ENCODE measurements at regions not wholly inside any gene's neighbourhood (a gene's known extent, or its start where the extent isn't known, plus 50 kb on each side); places are given as distances from the start of the nearest gene placed in this dataset.
"Not testable (repeated sequence)": the region's sequence is repeated elsewhere in the genome, so short reads cannot be mapped to it uniquely, and the experiment has no call there.

DNA sequence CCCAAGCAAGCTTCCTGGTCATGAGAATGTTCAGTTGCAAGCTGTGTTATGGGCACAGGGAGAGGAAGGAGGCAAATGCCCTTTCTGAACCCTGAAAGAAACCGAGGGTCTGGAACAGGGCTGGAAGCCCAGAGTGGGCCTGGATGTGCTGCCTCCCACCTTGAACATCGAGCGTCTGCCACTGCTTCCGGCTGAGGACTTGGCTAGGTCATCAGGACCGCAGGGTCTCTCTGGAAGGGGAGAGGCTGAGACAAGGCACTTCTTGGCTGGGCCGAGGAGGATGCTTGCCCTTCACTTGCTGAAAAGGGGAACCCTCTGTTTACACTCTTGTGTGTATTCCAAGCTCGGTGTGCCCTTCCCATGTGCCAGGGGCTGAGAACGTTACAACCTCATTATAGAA is 168.0 kb upstream of the C1orf174 start:
- DNase-seq: no peak

DNA sequence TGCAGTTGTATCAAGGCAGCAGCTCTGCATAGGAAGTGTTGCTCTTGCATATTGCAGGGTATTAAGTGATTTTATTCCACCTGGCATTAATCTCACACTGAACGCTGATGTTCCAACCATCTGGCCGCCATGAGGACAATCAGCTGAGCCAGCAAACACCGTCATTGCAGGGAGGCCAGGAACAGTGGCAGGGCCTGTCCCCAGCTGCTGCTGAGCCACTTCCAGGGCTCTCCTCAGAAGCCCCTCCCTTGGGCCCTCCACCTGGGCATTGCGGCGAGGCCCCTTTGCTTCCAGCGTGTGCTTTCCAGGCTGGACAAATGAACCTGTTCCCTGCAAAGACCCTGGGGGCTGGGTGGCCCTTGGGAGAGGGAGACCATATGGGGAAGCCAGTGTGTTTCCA is 171.6 kb upstream of the C1orf174 start:
- DNase-seq: no peak

DNA sequence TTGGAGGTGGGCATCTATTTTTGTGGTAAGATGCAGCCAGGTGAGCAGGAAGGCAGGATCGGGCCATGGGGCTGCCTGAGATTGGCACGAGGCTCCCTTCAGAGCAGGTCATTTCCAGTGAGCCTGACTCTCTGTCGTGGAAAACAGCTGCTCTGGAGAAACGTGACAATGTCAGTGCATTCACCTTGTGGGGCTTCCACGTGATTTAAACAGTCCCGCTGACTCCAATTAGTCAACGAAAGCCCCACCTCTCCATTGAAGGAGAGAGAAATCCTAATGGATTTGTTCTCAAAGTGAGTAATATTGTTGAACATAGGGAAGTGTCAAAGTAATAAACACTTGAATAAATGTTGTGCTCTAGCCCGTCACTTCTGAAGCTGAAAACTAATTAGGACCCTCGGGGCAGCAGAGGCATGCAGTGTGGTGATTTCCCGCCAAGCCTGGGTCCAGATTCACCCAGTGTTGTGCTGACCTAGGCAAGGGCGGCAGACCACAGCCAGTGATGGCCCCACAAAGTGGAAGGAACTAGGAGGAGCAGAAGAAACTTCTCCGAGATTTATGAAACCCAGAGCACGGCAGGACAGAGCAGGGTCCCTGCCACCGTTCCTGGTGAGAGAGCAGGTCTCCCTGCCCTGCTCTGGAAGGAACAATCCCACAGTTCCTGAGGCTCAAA is 172.5 kb upstream of the C1orf174 start:
- no peak for DNase-seq

DNA sequence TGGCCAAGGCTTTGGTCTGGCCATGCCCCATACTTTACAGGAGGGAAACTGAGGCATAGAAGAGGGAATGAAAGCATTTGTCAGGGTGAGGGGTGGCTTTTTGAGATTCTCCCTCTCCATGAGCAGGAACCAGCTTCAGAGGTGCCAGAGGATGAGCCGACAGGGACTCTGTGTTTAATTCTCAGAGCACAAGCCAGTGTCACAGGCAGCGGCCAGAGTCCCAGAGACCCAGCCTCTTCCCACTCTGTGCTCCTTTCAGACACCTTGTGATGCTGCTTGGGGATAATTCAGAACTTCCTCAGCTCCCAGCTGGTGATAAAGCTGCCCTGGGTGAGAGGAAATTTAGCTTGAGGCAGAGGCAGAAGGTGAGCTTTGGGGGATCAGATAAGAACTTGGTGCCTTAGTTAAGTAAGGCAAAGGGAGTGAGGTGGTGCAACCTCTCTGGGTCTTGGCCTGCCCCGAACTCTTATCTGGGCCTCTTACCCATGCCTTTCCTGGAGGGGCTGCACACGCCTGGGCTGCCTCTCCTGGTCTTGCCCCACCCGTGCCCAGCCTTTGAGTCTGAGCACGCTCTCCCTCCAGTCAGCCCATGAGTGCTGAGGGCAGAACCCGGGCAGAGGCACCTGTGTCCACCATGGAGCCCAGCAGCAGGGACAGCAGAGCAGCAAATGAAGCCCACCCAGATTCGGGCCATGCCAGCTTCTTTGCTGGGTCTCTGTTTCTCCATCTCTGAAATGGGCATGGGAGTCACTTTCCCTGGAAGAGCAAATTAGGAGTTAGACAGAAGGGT is 175.6 kb upstream of the C1orf174 start:
- no peak for DNase-seq

DNA sequence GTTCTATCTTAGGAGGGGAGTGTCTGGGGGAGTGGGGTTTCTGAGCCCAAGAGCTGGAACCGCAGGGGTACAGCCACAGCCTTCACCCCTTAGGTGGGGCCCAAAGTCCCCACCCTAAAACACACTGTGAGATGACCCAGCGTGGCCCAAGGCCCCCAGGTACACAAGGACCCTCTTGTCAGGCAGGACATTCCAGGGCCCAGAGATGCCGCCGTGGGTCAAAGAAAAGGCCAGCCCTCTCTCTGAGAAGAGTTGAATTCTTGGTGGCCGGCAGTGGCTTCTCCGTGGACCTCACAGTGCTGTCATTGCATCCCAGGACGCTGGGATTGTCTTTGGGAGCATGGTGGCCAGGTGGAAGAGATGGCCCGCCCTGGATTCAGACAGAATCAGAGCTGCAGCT is 176.3 kb upstream of the C1orf174 start:
- no peak for DNase-seq

DNA sequence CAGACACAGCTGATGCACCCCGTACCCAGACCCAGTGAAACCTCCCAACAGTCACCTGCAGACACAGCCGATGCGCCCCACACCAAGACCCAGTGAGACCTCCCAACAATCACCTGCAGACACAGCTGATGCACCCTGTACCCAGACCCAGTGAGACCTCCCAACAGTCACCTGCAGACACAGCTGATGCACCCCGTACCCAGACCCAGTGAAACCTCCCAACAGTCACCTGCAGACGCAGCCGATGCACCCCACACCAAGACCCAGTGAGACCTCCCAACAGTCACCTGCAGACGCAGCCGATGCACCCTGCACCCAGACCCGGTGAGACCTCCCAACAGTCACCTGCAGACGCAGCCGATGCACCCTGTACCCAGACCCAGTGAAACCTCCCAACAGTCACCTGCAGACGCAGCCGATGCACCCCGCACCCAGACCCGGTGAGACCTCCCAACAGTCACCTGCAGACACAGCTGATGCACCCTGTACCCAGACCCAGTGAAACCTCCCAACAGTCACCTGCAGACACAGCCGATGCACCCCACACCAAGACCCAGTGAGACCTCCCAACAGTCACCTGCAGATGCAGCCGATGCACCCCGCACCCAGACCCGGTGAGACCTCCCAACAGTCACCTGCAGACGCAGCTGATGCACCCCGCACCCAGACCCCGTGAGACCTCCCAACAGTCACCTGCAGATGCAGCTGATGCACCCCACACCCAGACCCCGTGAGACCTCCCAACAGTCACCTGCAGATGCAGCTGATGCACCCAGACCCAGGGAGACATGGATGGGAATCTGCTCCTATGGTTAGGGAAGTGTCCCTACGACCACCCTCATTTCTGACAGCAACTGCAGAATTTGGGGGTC is 178.3 kb upstream of the C1orf174 start:
- DNase-seq: not testable (repeated sequence)

DNA sequence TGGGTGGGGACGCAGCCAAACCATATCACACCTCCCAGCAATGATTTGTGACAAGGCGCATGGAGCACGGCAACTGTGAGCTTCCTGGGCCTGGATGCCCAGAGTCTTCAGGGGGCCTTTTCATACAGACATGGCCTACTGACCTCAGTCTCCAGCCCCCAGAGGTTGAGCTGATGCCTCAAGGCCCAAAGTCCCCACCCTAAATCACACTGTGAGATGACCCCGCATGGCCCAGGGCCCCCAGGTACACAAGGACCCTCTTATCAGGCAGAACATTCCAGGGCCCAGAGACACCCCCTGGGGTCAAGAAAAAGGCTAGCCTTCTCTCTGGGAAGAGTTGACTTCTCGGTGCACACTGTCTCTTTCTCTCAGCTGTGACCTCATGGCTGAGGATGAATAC is 179.7 kb upstream of the C1orf174 start:
- DNase-seq: no peak

DNA sequence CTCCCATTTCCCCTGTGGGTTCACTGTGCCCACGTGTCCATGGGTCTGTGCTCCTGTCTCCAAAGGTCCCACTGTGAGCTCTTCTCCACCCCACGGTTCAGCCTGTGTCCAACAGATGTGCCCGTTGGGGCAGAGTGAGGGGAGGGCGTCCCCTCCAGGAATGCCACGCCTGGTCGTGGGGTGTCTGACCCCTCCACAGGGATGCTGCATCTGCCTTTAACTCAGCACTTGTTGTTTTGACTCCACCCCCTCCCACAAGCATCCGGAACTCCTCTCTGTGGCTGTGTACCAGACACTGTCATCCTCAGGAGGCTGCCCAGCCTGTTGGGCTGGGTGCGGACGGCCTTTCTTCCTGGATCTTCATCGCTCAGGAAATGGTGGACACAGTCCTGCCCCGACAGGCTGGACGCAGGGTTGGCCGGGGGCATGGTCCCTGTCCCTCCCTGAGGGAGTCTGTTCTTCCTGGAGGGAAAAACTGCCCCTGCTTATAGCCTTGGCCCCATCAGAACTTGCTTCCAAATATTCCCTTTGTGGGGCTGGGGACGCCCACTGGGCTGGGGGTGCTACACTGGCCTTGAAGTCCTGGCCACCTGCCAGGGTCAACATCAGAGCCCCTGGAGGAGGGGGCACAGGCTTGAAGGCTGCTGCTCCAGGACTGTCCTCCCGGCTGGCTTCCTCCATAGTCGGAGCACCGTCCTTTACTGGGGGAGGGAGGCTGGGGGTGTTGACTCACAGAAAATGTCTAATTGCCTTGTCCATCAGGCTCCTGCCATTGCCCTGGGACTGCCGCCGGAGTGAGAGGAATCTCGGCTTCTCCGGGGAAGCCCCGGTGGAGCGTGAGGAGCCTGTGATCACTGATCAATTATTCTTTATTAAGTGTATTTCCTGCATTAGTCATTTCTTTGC is 182.0 kb upstream of the C1orf174 start:
- DNase-seq: no peak

DNA sequence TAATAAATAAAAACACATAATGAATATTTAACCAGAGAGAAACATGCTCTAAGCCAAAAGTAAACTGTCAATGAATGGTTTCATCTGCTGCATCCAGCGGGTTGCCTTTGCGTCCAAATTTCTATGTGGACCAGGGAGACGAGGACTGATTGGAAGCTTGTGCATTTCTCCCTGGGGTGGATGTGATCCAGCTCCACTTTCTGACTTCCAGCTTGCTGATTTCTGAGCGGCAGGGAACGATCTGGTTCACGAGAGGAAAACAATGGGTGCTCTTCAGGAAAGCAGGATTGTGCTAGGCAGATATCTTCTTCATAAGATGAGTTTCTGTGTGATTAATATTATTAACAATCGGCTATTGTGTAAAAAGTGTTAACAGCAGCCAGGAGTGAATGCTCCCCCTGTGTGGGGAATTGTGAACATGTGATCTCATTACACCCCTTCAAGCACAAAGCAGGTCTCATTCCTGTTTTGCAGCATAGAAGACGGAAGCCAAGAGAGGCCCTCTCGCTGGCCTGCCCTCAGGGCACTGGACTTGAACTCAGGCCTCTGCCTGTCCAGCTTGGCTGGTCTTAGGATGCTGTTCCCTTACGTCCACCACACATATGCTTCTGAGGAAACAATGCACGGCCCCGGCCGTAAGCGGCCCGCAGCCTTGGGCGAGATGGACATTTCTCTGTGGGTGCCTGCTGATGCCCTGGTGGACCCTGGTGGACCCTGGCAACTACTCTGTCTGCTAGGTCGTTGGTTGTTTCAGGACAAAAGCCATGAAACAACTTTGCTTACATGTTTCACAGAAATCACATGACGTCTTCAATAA is 183.4 kb upstream of the C1orf174 start:
- no peak for DNase-seq

DNA sequence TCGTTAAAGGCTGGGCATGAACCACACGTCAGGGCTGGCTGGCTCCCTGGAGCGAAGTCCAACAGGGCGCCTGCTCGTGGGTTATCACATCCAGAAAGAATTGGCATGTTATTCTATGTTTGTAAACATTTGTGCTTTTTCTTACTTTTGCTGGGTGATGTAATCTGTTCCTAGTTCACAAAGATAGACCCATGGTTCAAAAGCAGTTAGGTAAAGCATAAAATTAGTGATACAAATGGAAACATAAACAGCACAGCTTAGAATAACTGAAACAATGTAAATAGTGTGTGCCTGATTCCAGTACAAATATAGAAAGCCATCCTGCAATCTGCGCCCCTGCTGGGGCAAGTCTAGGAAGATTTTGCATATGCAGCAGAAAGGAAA is 184.0 kb upstream of the C1orf174 start:
- no peak for DNase-seq

DNA sequence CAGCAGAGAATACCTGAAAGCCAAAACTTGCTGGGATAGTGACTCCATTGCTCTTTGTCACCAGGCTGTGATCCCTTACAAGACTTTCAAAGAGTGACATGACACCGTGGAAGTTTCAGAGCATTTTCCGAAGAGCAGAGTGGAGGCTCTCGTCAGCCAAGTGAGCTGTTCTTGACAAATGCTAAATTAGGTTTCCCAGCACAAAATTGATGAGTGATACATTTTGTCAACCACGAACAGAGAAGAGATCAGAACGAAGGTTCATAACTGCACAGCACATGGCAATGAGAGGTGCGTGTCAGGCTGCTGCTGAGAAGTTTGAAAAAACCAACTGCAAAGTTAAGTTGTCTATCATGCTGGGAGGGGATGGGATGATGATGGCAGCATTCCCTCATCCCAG is 184.4 kb upstream of the C1orf174 start:
- DNase-seq: no peak

DNA sequence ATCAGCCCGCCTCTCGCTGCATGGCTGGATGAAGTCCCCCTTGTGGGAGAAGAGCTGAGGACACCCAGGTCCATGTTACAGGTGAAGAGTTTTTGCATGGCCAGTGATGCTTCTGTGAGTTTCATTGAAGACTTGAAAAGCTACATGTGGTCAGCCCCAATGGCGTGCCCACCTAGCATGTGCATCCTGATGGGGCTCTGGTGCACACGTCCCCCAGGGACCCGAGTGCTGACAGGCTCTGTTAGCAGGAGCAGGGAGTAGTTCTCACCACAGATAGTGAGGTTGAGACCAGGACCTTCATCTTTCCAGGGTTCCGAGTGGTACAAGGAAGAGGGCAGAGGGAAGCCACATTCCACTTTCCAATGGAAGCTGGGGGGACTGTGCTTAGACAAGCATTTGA is 184.8 kb upstream of the C1orf174 start:
- DNase-seq: no peak

DNA sequence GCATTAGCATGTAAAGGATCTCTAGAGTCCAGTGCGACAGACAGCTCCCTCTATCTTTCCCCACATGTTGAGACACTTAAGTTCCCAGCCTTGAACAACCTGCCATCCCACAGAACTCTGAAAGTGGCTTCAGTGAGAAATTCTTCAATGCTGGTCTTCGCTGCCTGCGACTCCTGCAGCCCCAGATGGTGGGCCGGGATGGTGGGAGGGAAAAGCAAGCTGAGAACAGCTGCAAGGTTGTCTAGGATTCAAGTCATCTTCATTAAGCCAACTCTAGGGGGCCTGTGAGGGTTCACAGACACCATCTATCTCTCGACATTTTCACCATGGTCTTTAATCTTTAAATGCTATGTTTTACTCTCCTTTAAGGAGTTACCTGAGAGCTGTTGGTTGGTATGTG is 185.5 kb upstream of the C1orf174 start:
- no peak for DNase-seq

DNA sequence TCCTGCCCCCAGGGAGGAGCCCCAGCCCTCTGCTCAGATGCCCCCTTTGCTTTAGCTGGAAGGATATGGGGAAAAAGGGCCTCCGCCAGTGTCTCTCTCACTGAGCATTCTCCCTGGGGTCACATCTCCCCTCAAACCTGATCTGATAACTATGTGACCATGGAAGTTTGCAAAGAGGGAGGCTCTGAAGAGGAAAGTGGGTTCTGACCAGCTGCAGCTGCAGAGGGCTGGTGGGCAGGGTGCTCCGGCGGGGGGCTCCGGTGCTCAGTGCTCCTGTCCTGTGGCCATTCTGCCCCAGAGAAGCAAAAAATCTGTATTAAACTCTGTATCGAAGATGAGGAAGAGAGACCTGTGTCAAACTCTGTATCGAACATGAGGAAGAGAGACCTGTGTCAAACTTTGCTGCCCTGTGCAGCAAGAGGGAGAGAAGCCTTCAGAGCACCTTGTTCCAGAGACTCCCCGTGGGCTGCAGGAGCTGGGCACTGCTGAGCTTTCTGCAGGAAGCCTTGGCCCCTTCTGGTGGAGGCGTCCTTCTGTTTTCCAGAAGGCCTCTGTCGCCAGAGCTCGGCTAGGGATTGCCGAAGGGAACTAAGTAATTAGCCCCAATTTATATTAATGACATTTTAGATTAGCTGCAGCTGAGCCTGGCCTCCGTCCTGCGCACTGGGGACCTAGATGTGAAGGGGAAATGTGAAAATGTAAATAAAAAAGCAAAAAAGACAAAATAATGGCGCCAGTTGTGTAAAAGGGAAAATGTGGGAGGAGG is 186.2 kb upstream of the C1orf174 start:
- no peak for DNase-seq

DNA sequence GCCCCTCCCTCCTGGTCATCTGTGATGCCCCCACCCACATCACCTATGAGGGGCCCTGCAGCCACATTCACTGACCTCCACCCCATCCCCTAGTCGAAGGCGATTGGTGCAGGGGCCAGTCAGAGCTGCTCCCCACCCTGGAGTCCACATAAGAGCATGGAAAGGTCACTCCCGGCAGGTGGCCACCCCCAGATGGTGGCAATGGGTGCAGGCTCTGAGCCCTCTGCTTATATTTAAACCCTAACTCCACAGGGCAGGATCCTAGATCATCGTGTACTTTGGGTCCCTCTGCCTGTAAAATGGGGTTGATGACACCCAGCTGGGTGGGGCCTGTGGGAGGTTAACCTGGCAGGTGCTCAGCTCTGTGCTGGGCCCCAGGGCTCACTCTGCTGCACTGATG is 186.8 kb upstream of the C1orf174 start:
- no peak for DNase-seq

DNA sequence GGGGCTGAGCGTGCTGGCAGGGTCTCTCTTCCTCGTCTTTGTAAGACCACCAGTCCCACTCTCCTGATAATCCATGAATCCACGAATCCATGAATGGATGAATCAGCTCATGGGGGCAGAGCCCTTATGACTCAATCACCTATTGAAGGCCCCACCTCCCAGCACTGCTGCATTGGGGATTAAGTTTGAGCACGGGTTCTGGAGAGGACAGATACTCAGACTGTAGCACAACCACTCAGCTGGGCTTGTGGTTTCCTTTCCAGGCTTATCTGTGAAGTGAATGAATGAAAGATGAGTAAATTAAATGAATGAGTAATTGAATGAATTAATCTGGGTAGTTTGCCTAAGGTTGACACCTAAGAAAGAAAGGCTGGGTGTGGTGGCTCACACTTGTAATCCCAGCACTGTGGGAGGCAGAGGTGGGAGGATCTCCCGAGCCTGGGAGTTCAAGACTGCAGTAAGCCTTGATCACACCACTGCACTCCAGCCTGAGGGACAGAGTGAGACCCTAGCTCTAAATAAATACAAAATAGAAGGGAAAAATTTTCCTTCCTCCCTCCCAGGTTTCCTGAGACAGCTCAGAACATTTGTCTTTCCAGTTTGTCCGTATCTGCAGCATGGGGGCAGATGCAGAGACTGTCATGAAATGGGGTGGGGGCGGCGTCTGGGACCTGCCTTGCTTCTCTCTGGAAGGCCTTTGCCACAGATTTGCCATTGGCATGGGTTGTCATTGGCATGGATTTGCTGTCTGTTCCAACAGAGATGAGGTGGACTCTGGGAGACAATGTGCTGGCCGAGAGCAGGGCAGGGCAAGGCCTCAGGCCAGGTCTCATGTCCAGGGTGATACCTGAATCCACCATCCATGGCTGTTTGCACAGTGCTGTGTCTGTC is 187.7 kb upstream of the C1orf174 start:
- no peak for DNase-seq

DNA sequence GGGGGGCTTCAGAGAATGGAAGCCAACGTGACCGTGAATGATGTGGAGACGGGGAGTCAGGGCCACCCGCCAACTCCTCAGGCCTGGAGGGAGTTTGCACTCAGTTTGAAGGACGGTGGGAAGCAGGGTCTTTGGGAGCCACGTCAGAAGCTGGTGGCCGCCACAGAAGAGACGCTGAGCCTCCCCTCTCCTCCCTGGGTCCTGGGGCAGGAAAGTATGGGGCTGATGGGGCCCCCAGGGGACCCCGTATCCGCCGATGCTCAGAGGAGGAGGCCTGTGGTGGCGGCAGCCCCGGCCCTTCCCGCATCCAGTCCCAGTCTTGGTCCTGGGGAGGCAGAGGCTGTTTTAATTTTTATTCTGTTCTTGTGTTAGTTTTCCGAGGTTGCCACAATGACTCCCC is 188.6 kb upstream of the C1orf174 start:
- no peak for DNase-seq

DNA sequence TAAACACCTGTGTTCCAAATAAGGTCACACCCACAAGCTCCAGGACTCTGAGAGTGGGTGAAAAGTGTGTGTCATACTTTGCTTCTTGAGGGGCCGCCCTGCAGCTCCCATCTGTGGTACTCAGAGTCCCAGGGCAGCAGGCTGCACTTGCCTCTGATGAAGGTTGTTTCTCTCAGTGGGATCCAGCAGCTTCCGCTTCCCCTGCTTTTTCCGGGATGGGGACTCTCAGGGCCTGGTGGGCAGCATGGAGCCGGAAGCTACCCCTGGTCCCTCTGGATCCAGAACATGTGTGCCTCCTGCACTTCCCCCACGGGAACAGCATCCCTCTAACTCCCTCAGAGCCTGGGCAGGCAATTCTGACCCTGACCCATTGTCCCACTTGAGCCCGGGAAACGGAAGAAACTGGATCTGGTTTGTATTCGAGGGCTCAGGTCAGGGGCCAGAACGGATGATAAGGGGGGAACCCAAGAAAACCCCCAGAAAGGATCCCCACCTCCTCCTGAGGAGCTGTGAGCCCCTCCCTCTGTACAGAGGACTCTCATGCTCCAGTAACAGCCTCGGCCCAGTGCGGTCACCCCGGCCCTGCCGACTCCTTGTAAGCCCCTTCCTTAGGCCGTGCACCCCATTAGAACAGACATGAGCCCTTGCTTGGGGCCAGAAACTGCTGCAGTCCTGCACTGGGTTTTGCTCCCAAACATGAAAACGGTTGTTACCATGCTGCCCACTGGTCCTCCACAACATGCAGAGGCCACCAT is 189.5 kb upstream of the C1orf174 start:
- no peak for DNase-seq

DNA sequence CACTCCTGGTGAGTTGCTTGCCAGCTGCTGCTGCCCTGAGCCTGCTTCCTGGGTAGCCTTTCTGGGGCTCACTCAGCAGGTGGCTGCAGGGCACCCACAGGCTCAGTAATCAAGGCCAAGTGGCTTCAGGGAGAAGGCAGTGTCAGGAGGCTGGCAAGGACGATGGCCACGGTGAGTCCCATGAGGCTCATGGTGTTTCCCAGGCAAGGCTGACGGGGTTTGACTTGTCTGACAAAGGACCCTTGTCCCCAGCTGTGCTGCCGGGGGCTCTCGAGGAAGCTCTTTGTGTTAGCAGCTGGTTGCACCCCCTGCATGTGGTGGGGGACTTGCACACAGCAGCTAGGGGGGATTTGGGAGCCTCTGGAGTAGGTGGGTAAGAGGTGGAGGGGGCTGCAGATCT is 190.5 kb upstream of the C1orf174 start:
- DNase-seq: no peak

Data from activated naive CD4-positive, alpha-beta T cell treated with anti-CD3 and anti-CD28 coated beads, Interleukin-2, amount 50 U/mL, for 16 hours (primary cell).